GM23338 (cell line): ENCODE measurements at regions not wholly inside any gene's neighbourhood (a gene's known extent, or its start where the extent isn't known, plus 50 kb on each side); places are given as distances from the start of the nearest gene placed in this dataset.
A peak's percentile ranks its signal among the peaks of the same experiment; 100 is the strongest.

ENCODE experiments used
- ATAC-seq: fragments of 200-7000 bp; cut with Tn5 transposase; 3 replicates; pipeline ENCODE4 v1.9.1; 2020
- DNase-seq: peaks from one replicate; pipeline ENCODE4 v3.0.0-alpha.2; 2015; ENCODE audit warnings: low spot score
- H2AFZ ChIP-seq: fragments of 200-600 bp; sonication (generic); 2 replicates; pipeline ENCODE4 v1.8.0; 2016; ENCODE audit warnings: antibody characterized with exemption, mild to moderate bottlenecking, moderate library complexity
- H3F3A ChIP-seq: fragments of 200-600 bp; sonication (generic); replicated peaks from 2 replicates; pipeline ENCODE4 v1.8.0; 2017; ENCODE audit warnings: antibody characterized with exemption, mixed run types, low read depth
- H3K27ac ChIP-seq: fragments of 200-600 bp; sonication (generic); 2 replicates; pipeline ENCODE4 v1.6.1; 2016; ENCODE audit warnings: low read depth
- H3K27me3 ChIP-seq: fragments of 200-600 bp; sonication (generic); 2 replicates; pipeline ENCODE4 v1.8.0; 2016; ENCODE audit warnings: mild to moderate bottlenecking, mixed run types, moderate library complexity; ENCODE audit not compliant: insufficient read depth
- H3K36me3 ChIP-seq: fragments of 200-600 bp; sonication (generic); 2 replicates; pipeline ENCODE4 v1.8.0; 2016; ENCODE audit warnings: mild to moderate bottlenecking; ENCODE audit not compliant: insufficient read depth
- H3K4me1 ChIP-seq: fragments of 200-600 bp; sonication (generic); 2 replicates; pipeline ENCODE4 v1.8.0; 2016; ENCODE audit warnings: mild to moderate bottlenecking, moderate library complexity; ENCODE audit not compliant: insufficient read depth
- H3K4me2 ChIP-seq: fragments of 200-600 bp; sonication (generic); 2 replicates; pipeline ENCODE4 v1.7.1; 2017; ENCODE audit warnings: mixed run types
- H3K4me3 ChIP-seq: fragments of 200-600 bp; sonication (generic); 2 replicates; pipeline ENCODE4 v1.6.1; 2016; ENCODE audit warnings: mixed run types
- H3K79me2 ChIP-seq: fragments of 200-600 bp; sonication (generic); replicated peaks from 2 replicates; pipeline ENCODE4 v1.8.0; 2017; ENCODE audit warnings: mild to moderate bottlenecking; ENCODE audit not compliant: insufficient read depth
- H3K9me2 ChIP-seq: fragments of 200-600 bp; sonication (generic); 2 replicates; pipeline ENCODE4 v1.8.0; 2017; ENCODE audit not compliant: insufficient read depth
- H4K20me1 ChIP-seq: fragments of 200-600 bp; sonication (generic); replicated peaks from 2 replicates; pipeline ENCODE4 v1.8.0; 2017; ENCODE audit warnings: mild to moderate bottlenecking; ENCODE audit not compliant: insufficient read depth
- H3K27ac Mint-ChIP-seq: 2 replicates; pipeline ENCODE4 v1.8.0; 2020; ENCODE audit warnings: inconsistent platforms, mild to moderate bottlenecking, moderate library complexity, mixed read lengths
- H3K27me3 Mint-ChIP-seq: 3 replicates; pipeline ENCODE4 v1.8.0; 2022; ENCODE audit warnings: low read depth, mild to moderate bottlenecking, moderate library complexity, mixed read lengths, inconsistent platforms; ENCODE audit not compliant: insufficient read depth, poor library complexity
- H3K36me3 Mint-ChIP-seq: 3 replicates; pipeline ENCODE4 v1.8.0; 2021; ENCODE audit warnings: low read depth, mild to moderate bottlenecking, inconsistent platforms, moderate library complexity, mixed read lengths
- H3K4me1 Mint-ChIP-seq: 3 replicates; pipeline ENCODE4 v1.8.0; 2020; ENCODE audit warnings: mild to moderate bottlenecking, inconsistent platforms, mixed read lengths
- H3K4me3 Mint-ChIP-seq: 3 replicates; pipeline ENCODE4 v1.8.0; 2021; ENCODE audit warnings: moderate library complexity, mild to moderate bottlenecking, inconsistent platforms, mixed read lengths
- H3K9me3 Mint-ChIP-seq: 3 replicates; pipeline ENCODE4 v1.8.0; 2020; ENCODE audit warnings: moderate library complexity, mild to moderate bottlenecking, inconsistent platforms, mixed read lengths
- CREB1 ChIP-seq: fragments of 250-450 bp; sonication (Bioruptor Pico); IDR thresholded peaks from 2 replicates; pipeline ENCODE4 v1.5.0; 2020; ENCODE audit warnings: low read depth, mild to moderate bottlenecking, moderate library complexity
- CTCF ChIP-seq, 2 experiments: fragments of 200-600 bp in 1 of 2; sonication (generic) in 1 of 2; conservative IDR thresholded peaks; 2 replicates each; pipeline versions ENCODE4 v1.5.1 to v1.6.1; 2016 to 2017; ENCODE audit warnings: antibody characterized with exemption in 2 of 2, low read depth in 2 of 2, mild to moderate bottlenecking in 2 of 2, moderate library complexity in 1 of 2
- ETS1 ChIP-seq: IDR thresholded peaks from 2 replicates; pipeline ENCODE4 v1.6.1; 2016; ENCODE audit warnings: antibody characterized with exemption
- EZH2 ChIP-seq: fragments of 200-600 bp; sonication (generic); IDR thresholded peaks from one replicate; pipeline ENCODE4 v1.8.0; 2017; ENCODE audit warnings: antibody characterized with exemption, mild to moderate bottlenecking, low read depth; ENCODE audit not compliant: unreplicated experiment
- EZH2phosphoT487 ChIP-seq: fragments of 200-600 bp; sonication (generic); IDR thresholded peaks from one replicate; pipeline ENCODE4 v1.8.1; 2018; ENCODE audit warnings: antibody characterized with exemption; ENCODE audit not compliant: unreplicated experiment
- JUNB ChIP-seq: IDR thresholded peaks from one replicate; pipeline ENCODE4 v1.6.1; 2016; ENCODE audit warnings: antibody characterized with exemption; ENCODE audit not compliant: unreplicated experiment
- NANOG ChIP-seq: IDR thresholded peaks from 2 replicates; pipeline ENCODE4 v1.6.1; 2016; ENCODE audit warnings: antibody characterized with exemption, borderline replicate concordance
- POLR2AphosphoS5 ChIP-seq: IDR thresholded peaks from 2 replicates; pipeline ENCODE4 v1.6.1; 2016; ENCODE audit warnings: antibody characterized with exemption, low read depth
- REST ChIP-seq: IDR thresholded peaks from one replicate; pipeline ENCODE4 v1.6.1; 2018; ENCODE audit warnings: antibody characterized with exemption; ENCODE audit not compliant: unreplicated experiment
- STAT1 ChIP-seq: IDR thresholded peaks from one replicate; pipeline ENCODE4 v1.6.1; 2016; ENCODE audit warnings: antibody characterized with exemption; ENCODE audit not compliant: unreplicated experiment
- ZNF114 ChIP-seq: fragments of 250-450 bp; sonication (Bioruptor Pico); IDR thresholded peaks from 2 replicates; pipeline ENCODE4 v1.5.0; 2020; ENCODE audit warnings: mild to moderate bottlenecking, moderate library complexity
- ZNF331 ChIP-seq: fragments of 250-450 bp; sonication (Bioruptor Pico); IDR thresholded peaks from 2 replicates; pipeline ENCODE4 v1.5.0; 2020; ENCODE audit warnings: low read depth, mild to moderate bottlenecking, moderate library complexity
- ZNF462 ChIP-seq: fragments of 250-450 bp; sonication (Bioruptor Pico); IDR thresholded peaks from 2 replicates; pipeline ENCODE4 v1.5.0; 2020; ENCODE audit warnings: mild to moderate bottlenecking, moderate library complexity

GRCh38 chr2:241965931-241966412, 96.4 kb downstream of the RTP5 start:
- DNase-seq (no peak), ATAC-seq (peak; percentile 48; the same call in 2 of the 3 replicates)
- Histone ChIP-seq H3K36me3 (no peaks in the 10 kb centered on the region), H3K4me1 (no peaks in the 10 kb centered on the region), H3K4me3 (no peak overlapping the region), H3K4me2 (no peak overlapping the region), H2AFZ (no peak overlapping the region), H3K9me2 (no peaks in the 10 kb centered on the region), H3K27ac (no peak overlapping the region), H4K20me1 (peaks cover 5% of the 10 kb centered on the region; the same call in 1 of the 2 replicates), H3K27me3 (no peaks in the 10 kb centered on the region), H3F3A (no peaks in the 10 kb centered on the region), H3K79me2 (no peaks in the 10 kb centered on the region)
- no peaks in the 10 kb centered on the region for H3K36me3 Mint-ChIP-seq
- peaks cover 3% of the 10 kb centered on the region; the same call in 1 of the 3 replicates for H3K4me1 Mint-ChIP-seq
- no peak overlapping the region for H3K4me3 Mint-ChIP-seq
- TF ChIP-seq JUNB, result no peak
- no peak for TF ChIP-seq STAT1
- no peak for TF ChIP-seq REST
- no peak for TF ChIP-seq CREB1 (CRISPR knock-in tag)
- TF ChIP-seq EZH2phosphoT487, result no peak
- no peak for TF ChIP-seq POLR2AphosphoS5
- TF ChIP-seq ZNF114 (CRISPR knock-in tag), result no peak
- no peak for TF ChIP-seq ETS1
- TF ChIP-seq ZNF331 (CRISPR knock-in tag), result no peak
- no peak for TF ChIP-seq EZH2
- no peak for TF ChIP-seq CTCF (conservative IDR thresholded peaks at IDR 0.05; ENCODE audit: low read depth in 2 of 2)
- no peak for TF ChIP-seq ZNF462 (CRISPR knock-in tag)
- TF ChIP-seq NANOG, result no peak
- no peak overlapping the region for H3K27ac Mint-ChIP-seq
- H3K9me3 Mint-ChIP-seq, result no peaks in the 10 kb centered on the region
- H3K27me3 Mint-ChIP-seq, result peaks cover 2% of the 10 kb centered on the region
